ENCODE measurements at regions not wholly inside any gene's neighbourhood (a gene's known extent, or its start where the extent isn't known, plus 50 kb on each side); places are given as distances from the start of the nearest gene placed in this dataset.

DNA sequence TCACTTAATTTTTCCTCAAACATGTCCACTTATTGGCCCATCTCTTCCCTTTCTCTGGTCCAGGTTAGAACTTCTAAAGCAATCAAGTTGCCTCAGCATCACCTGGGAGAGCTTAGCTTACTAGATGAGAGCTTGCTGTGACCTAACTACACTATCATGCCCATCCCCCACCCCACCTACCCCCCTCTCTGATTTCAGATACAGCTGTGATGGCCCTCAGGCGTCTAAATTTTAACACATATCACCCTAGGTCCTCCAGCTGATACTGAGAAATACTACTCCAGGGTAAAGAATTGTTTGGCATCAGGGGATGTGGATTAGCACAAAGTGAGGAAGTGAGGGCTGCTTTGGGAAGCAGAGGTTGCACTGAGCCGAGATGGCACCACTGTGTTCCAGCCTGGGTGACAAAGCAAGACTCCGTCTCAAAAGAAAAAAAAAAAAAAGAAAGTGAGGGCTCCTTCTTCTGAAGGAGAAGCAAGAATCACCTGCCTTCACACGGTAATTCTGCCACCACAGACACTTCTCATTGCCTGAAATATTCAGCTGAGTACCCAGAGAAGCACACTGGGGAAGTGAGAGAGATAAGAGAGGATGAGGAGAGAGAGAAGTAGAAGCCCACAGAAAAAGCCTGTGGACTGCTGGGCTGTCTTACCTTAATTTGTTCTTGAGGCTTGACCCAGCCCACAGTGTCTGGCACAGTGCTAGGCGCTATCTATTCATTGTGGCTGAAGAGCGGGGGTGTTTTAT, 263.4 kb downstream of the ASXL3 start:
- TF ChIP-seq POLR2A (IDR thresholded peaks at IDR 0.05) (no peak), POLR2AphosphoS5 (IDR thresholded peaks at IDR 0.05) (no peak), EP300 (IDR thresholded peaks at IDR 0.05) (no peak)
- TF ChIP-seq, protein P1, sequence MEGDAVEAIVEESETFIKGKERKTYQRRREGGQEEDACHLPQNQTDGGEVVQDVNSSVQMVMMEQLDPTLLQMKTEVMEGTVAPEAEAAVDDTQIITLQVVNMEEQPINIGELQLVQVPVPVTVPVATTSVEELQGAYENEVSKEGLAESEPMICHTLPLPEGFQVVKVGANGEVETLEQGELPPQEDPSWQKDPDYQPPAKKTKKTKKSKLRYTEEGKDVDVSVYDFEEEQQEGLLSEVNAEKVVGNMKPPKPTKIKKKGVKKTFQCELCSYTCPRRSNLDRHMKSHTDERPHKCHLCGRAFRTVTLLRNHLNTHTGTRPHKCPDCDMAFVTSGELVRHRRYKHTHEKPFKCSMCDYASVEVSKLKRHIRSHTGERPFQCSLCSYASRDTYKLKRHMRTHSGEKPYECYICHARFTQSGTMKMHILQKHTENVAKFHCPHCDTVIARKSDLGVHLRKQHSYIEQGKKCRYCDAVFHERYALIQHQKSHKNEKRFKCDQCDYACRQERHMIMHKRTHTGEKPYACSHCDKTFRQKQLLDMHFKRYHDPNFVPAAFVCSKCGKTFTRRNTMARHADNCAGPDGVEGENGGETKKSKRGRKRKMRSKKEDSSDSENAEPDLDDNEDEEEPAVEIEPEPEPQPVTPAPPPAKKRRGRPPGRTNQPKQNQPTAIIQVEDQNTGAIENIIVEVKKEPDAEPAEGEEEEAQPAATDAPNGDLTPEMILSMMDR (IDR thresholded peaks at IDR 0.05): no peak
- Histone ChIP-seq H3K27me3 (no peaks in the 10 kb centered on the region), H3K27ac (no peak overlapping the region), H3K36me3 (no peaks in the 10 kb centered on the region), H3K9me3 (no peaks in the 10 kb centered on the region), H3K4me1 (peaks cover 0 to 10% (median 8%) of the 10 kb centered on the region in 4 donors), H3K4me3 (no peak overlapping the region)
- WGBS, 2 donors: 78 to 87% methylated on average over 6 of the region's 6 CpGs
- DNase-seq: no peak
- intact Hi-C loops (cut with DNase I): no loop called here

DNA sequence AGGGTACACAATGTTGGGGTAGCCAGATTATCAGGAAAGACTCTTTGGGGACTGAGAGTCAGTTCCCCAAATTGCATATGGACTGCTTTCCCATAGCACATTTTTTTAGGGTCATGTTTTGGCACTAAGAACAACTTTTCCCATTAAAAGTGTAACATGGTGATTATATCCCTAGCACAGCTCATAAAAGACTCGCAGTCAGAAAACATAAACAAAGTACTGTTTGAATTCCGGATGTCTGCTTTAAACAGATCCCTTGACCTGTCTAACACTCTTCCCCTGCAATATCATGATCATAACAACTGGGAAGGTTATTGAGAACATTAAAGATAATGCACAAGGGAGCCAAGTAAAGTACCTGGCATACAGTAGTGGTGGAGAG, 262.2 kb downstream of the ASXL3 start:
- WGBS, 2 donors: 7 to 40% methylated on average over 2 of the region's 2 CpGs
- Histone ChIP-seq H3K9me3 (no peaks in the 10 kb centered on the region), H3K27ac (no peak overlapping the region), H3K27me3 (no peaks in the 10 kb centered on the region), H3K36me3 (no peaks in the 10 kb centered on the region), H3K4me1 (peaks cover 0 to 10% (median 8%) of the 10 kb centered on the region in 4 donors), H3K4me3 (no peak overlapping the region)
- intact Hi-C loops (cut with DNase I): no loop called here
- DNase-seq: no peak
- TF ChIP-seq EP300 (IDR thresholded peaks at IDR 0.05): no peak

DNA sequence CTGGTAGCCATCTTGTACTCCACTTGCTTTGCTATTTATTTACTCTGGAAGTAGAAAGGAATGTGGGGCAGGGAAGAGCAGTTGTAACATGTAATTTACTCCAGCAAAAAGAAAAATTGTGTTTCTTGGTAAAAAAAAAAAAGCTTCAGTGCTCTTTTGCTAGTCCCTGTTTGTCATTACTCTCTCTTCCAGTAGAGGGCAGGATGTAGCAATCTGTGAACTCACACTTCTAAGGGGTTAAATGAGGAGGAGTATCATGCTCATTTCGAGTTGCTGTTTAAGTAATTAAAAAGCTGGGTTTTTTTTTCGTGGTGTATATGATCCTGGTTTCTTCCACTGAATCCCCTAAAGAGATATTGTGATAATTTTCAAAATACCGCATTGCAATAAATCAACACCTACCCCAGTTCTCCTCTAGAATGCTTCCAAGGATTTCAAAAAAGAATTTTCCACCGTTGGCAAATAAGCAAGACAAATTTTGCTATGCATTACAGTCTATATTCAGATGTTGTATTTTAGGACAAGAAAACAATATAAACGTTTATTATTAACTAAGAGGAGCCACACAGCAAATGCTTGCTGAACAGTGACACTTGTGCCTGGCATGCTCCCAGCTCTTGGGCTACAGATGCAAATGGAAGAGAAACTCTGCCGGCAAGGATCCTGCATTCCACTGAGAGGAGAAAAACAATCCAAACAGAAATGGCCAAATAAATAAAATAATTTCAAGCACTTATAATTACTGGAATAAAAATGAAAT, 261.6 kb downstream of the ASXL3 start:
- TF ChIP-seq, protein P1 (IDR thresholded peaks at IDR 0.05): peak in 3 of 4 experiments; percentile 35 to 61 (median 46)
- no peak for TF ChIP-seq POLR2A (IDR thresholded peaks at IDR 0.05)
- H3K27me3 ChIP-seq: no peaks in the 10 kb centered on the region
- intact Hi-C loops (cut with DNase I): no loop called here
- DNase-seq: no peak
- 6 to 15% methylated on average over 6 of the region's 6 CpGs for WGBS, 2 donors
- H3K27ac ChIP-seq: no peak overlapping the region
- H3K4me3 ChIP-seq: peak overlapping the region in 2 of 4 donors; percentile 5 to 17
- no peaks in the 10 kb centered on the region for H3K9me3 ChIP-seq
- H3K36me3 ChIP-seq: no peaks in the 10 kb centered on the region
- peaks cover 0 to 10% (median 8%) of the 10 kb centered on the region in 4 donors for H3K4me1 ChIP-seq

DNA sequence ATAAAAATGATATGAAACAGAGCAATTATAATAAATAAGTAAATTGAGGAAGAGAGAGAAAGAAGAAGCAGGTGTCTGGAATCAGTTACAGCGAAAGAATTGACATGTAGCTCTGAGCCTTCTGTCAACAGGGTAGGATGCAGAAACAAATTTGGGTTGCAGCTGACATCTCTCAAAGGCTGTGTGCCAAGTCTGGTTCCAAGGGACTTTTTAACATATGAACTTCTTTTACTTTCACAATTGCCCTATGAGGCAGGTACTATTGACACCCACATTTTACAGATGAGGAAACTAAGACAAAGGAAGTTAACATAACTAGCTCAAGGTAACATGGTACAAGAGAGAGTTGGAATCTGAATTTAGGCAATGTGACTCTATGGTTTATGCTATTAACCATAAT, 260.0 kb downstream of the ASXL3 start:
- no peaks in the 10 kb centered on the region for H3K9me3 ChIP-seq
- H3K27ac ChIP-seq: no peak overlapping the region
- H3K4me1 ChIP-seq: peaks cover 0 to 10% (median 8%) of the 10 kb centered on the region in 4 donors
- no peak overlapping the region for H3K4me3 ChIP-seq
- 92 to 94% methylated on average over 1 of the region's 1 CpG for WGBS, 2 donors
- intact Hi-C loops (cut with DNase I): no loop called here
- DNase-seq: no peak
- no peaks in the 10 kb centered on the region for H3K36me3 ChIP-seq
- TF ChIP-seq POLR2A (IDR thresholded peaks at IDR 0.05): no peak
- TF ChIP-seq, protein P1 (IDR thresholded peaks at IDR 0.05): no peak
- TF ChIP-seq EP300 (IDR thresholded peaks at IDR 0.05): no peak
- no peak for TF ChIP-seq POLR2AphosphoS5 (IDR thresholded peaks at IDR 0.05)
- H3K27me3 ChIP-seq: no peaks in the 10 kb centered on the region

DNA sequence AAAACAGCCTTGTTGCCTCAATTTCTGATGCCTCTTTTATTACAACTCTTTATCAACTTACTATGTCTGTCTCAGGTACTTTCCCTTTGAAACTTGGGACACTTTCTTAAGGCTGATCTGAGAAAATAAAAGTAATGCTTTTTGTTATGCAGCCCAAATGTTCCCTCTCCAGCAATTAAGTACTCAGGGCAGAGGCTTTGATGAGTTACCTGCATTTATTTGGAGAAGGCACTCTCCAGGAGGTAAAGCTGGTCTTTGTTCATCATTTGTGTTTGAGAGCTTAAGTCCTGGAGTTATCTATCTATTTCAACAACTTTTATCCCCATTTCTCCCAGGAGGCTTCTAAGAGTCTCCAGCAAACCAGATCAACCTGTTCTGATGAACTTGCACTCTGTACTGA, 259.2 kb downstream of the ASXL3 start:
- TF ChIP-seq POLR2A (IDR thresholded peaks at IDR 0.05) (no peak), POLR2AphosphoS5 (IDR thresholded peaks at IDR 0.05) (no peak), EP300 (IDR thresholded peaks at IDR 0.05) (no peak)
- TF ChIP-seq, protein P1 (IDR thresholded peaks at IDR 0.05): no peak
- intact Hi-C loops (cut with DNase I): no loop called here

More for the DNA sequence above, 259.2 kb downstream of the ASXL3 start:
- no peak for DNase-seq
- H3K4me1 ChIP-seq: peaks cover 0 to 10% (median 8%) of the 10 kb centered on the region in 4 donors
- no peak overlapping the region for H3K27ac ChIP-seq
- no peaks in the 10 kb centered on the region for H3K36me3 ChIP-seq
- no peaks in the 10 kb centered on the region for H3K9me3 ChIP-seq
- H3K4me3 ChIP-seq: no peak overlapping the region
- H3K27me3 ChIP-seq: no peaks in the 10 kb centered on the region
